Kidney epithelial cell (primary cell): ENCODE measurements at regions not wholly inside any gene's neighbourhood (a gene's known extent, or its start where the extent isn't known, plus 50 kb on each side); places are given as distances from the start of the nearest gene placed in this dataset.

Experiments used
- DNase-seq: peaks from one replicate; pipeline ENCODE4 v3.0.0-alpha.2; 2010; ENCODE audit warnings: low read depth
- H3K27me3 ChIP-seq: 2 replicates; pipeline ENCODE4 v1.6.0; 2011; ENCODE audit warnings: low read length; ENCODE audit not compliant: control insufficient read depth, insufficient read depth
- H3K36me3 ChIP-seq: 2 replicates; pipeline ENCODE4 v1.5.1; 2011; ENCODE audit warnings: low read length; ENCODE audit not compliant: control insufficient read depth, insufficient read depth
- H3K4me3 ChIP-seq: 2 replicates; pipeline ENCODE4 v1.5.1; 2011; ENCODE audit warnings: low read depth, mild to moderate bottlenecking, control low read depth, low read length
- CTCF ChIP-seq: IDR thresholded peaks from 2 replicates; pipeline ENCODE4 v1.5.1; 2011; ENCODE audit warnings: mild to moderate bottlenecking, moderate library complexity, low read length, control low read depth, inconsistent platforms; ENCODE audit not compliant: insufficient read depth, poor library complexity, severe bottlenecking

DNA sequence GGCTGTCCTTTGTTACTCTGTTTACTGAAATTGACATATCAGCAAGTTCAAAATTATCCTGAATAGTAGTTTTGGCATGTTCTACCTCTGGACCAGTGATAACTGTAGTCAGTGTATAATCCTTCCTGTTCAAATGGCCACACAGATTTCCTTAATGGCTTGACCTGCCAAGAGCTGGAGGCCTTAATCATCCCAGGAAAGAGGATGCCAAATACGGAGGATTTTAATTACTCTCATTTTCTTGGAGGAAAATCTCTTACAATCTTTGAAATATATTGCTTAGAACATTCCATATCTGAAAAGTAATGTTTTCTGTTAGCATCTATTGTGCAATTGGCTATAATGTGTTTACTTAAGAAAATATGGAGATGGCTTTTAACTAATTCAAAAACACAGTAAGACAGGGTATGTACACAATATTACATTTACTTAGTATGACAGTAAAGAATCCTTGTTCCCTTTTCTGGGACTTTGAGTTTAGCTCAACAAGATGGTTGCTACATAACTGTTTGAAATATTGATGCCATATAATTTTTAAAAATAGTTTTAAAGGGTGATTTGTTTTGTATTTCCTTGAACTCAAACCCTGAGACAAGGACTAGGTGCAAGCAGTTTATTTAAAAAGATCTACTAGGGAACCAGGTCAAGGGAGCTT lies 68.9 kb upstream of the SELENOP start:
- no peak for TF ChIP-seq CTCF
- no peaks in the 10 kb centered on the region for H3K36me3 ChIP-seq
- no peak overlapping the region for H3K4me3 ChIP-seq
- no peak for DNase-seq
- no peaks in the 10 kb centered on the region for H3K27me3 ChIP-seq

- H3K36me3 ChIP-seq: no peaks in the 10 kb centered on the region
- no peaks in the 10 kb centered on the region for H3K27me3 ChIP-seq
- H3K4me3 ChIP-seq: no peak overlapping the region
- no peak for DNase-seq
- no peak for TF ChIP-seq CTCF
These were observed 67.6 kb upstream of the SELENOP start for GRCh38 chr5:42879291-42879690.

- H3K4me3 ChIP-seq: no peak overlapping the region
- no peaks in the 10 kb centered on the region for H3K27me3 ChIP-seq
- no peak for DNase-seq
- H3K36me3 ChIP-seq: no peaks in the 10 kb centered on the region
- no peak for TF ChIP-seq CTCF
These were observed 66.9 kb upstream of the SELENOP start for GRCh38 chr5:42878550-42878949.

DNA sequence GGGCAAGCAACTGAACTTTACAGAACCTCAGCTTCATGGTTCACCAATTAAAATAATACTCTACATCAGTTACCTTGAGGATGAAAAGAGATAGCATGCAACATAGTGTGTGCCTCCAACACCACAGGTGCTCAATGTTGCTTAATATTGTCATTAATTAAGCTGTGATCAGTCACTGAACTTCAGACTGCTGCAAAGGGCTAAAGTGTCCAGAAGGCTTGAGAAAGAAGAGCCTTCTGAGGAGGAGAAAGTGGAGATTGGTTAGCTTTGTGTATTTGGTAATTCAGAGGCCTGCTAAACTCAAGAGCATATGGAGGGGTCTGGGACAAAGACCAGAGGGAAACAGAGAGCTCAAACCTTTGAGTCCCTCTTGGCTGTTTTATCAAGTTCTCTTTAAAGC lies 66.3 kb upstream of the SELENOP start:
- no peaks in the 10 kb centered on the region for H3K36me3 ChIP-seq
- H3K27me3 ChIP-seq: no peaks in the 10 kb centered on the region
- TF ChIP-seq CTCF: no peak
- DNase-seq: no peak
- no peak overlapping the region for H3K4me3 ChIP-seq

DNA sequence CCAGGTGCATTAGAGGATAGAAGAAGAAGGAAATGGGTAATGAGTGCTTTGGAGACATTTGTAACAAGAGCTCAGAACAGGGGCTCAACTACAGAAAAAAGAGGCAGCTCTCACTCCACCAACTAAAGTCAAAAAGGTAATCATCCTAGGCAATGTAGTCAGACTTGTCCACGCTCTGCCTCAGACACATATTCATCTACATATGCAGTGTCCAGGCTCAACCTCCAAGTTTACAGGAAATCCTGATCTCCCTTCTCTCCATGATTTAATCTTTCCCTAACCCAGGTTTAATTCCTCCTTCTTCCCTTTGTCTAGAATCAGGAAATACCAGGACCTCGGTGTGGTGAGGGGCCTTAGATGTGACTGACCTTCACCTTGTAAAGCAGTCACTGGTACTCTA lies 65.7 kb upstream of the SELENOP start:
- H3K36me3 ChIP-seq: no peaks in the 10 kb centered on the region
- no peaks in the 10 kb centered on the region for H3K27me3 ChIP-seq
- no peak overlapping the region for H3K4me3 ChIP-seq
- DNase-seq: no peak
- TF ChIP-seq CTCF: no peak

- DNase-seq: no peak
- no peak for TF ChIP-seq CTCF
- Histone ChIP-seq H3K4me3 (no peak overlapping the region), H3K36me3 (no peaks in the 10 kb centered on the region), H3K27me3 (no peaks in the 10 kb centered on the region)
These were observed 64.7 kb upstream of the SELENOP start for GRCh38 chr5:42876375-42876844.
